ENCODE measurements at regions not wholly inside any gene's neighbourhood (a gene's known extent, or its start where the extent isn't known, plus 50 kb on each side); places are given as distances from the start of the nearest gene placed in this dataset.

GRCh38 chr12:17411662-17412061 is 678.3 kb downstream of the RERGL start:
- no peak for TF ChIP-seq POLR2AphosphoS5 (IDR thresholded peaks at IDR 0.05; ENCODE audit: low read depth, low read length)
- TF ChIP-seq POLR2A (IDR thresholded peaks at IDR 0.05; ENCODE audit: low read depth, low read length) = no peak
- TF ChIP-seq TAF1 (IDR thresholded peaks at IDR 0.05; ENCODE audit: borderline replicate concordance, low read depth, low read length) = no peak
- DNase-seq (ENCODE audit: insufficient read length) = no peak
- no peak for FAIRE-seq

GRCh38 chr12:17388679-17389078 is 701.3 kb downstream of the RERGL start:
- TF ChIP-seq POLR2A (IDR thresholded peaks at IDR 0.05; ENCODE audit: low read depth, low read length) (no peak), POLR2AphosphoS5 (IDR thresholded peaks at IDR 0.05; ENCODE audit: low read depth, low read length) (no peak), TAF1 (IDR thresholded peaks at IDR 0.05; ENCODE audit: borderline replicate concordance, low read depth, low read length) (no peak)
- FAIRE-seq = no peak
- DNase-seq (ENCODE audit: insufficient read length) = no peak

- no peak for TF ChIP-seq POLR2A (IDR thresholded peaks at IDR 0.05; ENCODE audit: low read depth, low read length)
- no peak for TF ChIP-seq POLR2AphosphoS5 (IDR thresholded peaks at IDR 0.05; ENCODE audit: low read depth, low read length)
- no peak for TF ChIP-seq TAF1 (IDR thresholded peaks at IDR 0.05; ENCODE audit: borderline replicate concordance, low read depth, low read length)
- no peak for DNase-seq (ENCODE audit: insufficient read length)
- FAIRE-seq = no peak
Measured at GRCh38 chr12:17383321-17383720, 706.7 kb downstream of the RERGL start.

- TF ChIP-seq POLR2AphosphoS5 (IDR thresholded peaks at IDR 0.05; ENCODE audit: low read depth, low read length) = no peak
- no peak for TF ChIP-seq TAF1 (IDR thresholded peaks at IDR 0.05; ENCODE audit: borderline replicate concordance, low read depth, low read length)
- TF ChIP-seq POLR2A (IDR thresholded peaks at IDR 0.05; ENCODE audit: low read depth, low read length) = no peak
- FAIRE-seq (no peak), DNase-seq (ENCODE audit: insufficient read length) (no peak)
Measured at GRCh38 chr12:17381211-17381610, 708.8 kb downstream of the RERGL start.

GRCh38 chr12:17372508-17372907 is 717.5 kb downstream of the RERGL start:
- TF ChIP-seq POLR2A (IDR thresholded peaks at IDR 0.05; ENCODE audit: low read depth, low read length) (no peak), TAF1 (IDR thresholded peaks at IDR 0.05; ENCODE audit: borderline replicate concordance, low read depth, low read length) (no peak), POLR2AphosphoS5 (IDR thresholded peaks at IDR 0.05; ENCODE audit: low read depth, low read length) (no peak)
- no peak for FAIRE-seq
- DNase-seq (ENCODE audit: insufficient read length) = no peak

- no peak for TF ChIP-seq TAF1 (IDR thresholded peaks at IDR 0.05; ENCODE audit: borderline replicate concordance, low read depth, low read length)
- no peak for TF ChIP-seq POLR2A (IDR thresholded peaks at IDR 0.05; ENCODE audit: low read depth, low read length)
- TF ChIP-seq POLR2AphosphoS5 (IDR thresholded peaks at IDR 0.05; ENCODE audit: low read depth, low read length) = no peak
- FAIRE-seq = no peak
Measured at GRCh38 chr12:17371491-17372215, 718.3 kb downstream of the RERGL start.

GRCh38 chr12:17370621-17371020 is 719.4 kb downstream of the RERGL start:
- no peak for DNase-seq (ENCODE audit: insufficient read length)
- no peak for FAIRE-seq
- TF ChIP-seq POLR2A (IDR thresholded peaks at IDR 0.05; ENCODE audit: low read depth, low read length) = no peak
- TF ChIP-seq TAF1 (IDR thresholded peaks at IDR 0.05; ENCODE audit: borderline replicate concordance, low read depth, low read length) = no peak

More at GRCh38 chr12:17371491-17372215, 718.3 kb downstream of the RERGL start:
- no peak for DNase-seq (ENCODE audit: insufficient read length)

GRCh38 chr12:17369556-17369955 is 720.4 kb downstream of the RERGL start:
- DNase-seq (ENCODE audit: insufficient read length) (no peak), FAIRE-seq (no peak)
- no peak for TF ChIP-seq TAF1 (IDR thresholded peaks at IDR 0.05; ENCODE audit: borderline replicate concordance, low read depth, low read length)
- no peak for TF ChIP-seq POLR2AphosphoS5 (IDR thresholded peaks at IDR 0.05; ENCODE audit: low read depth, low read length)
- no peak for TF ChIP-seq POLR2A (IDR thresholded peaks at IDR 0.05; ENCODE audit: low read depth, low read length)

- TF ChIP-seq POLR2AphosphoS5 (IDR thresholded peaks at IDR 0.05; ENCODE audit: low read depth, low read length) = no peak
- FAIRE-seq (no peak), DNase-seq (ENCODE audit: insufficient read length) (no peak)
Measured at GRCh38 chr12:17361224-17361623, 728.8 kb downstream of the RERGL start.

GRCh38 chr12:17358835-17359234 is 731.2 kb downstream of the RERGL start:
- DNase-seq (ENCODE audit: insufficient read length) (no peak), FAIRE-seq (no peak)
- TF ChIP-seq POLR2AphosphoS5 (IDR thresholded peaks at IDR 0.05; ENCODE audit: low read depth, low read length) = no peak
- no peak for TF ChIP-seq POLR2A (IDR thresholded peaks at IDR 0.05; ENCODE audit: low read depth, low read length)
- TF ChIP-seq TAF1 (IDR thresholded peaks at IDR 0.05; ENCODE audit: borderline replicate concordance, low read depth, low read length) = no peak

- FAIRE-seq (no peak), DNase-seq (ENCODE audit: insufficient read length) (no peak)
- TF ChIP-seq POLR2AphosphoS5 (IDR thresholded peaks at IDR 0.05; ENCODE audit: low read depth, low read length) = no peak
- no peak for TF ChIP-seq POLR2A (IDR thresholded peaks at IDR 0.05; ENCODE audit: low read depth, low read length)
- no peak for TF ChIP-seq TAF1 (IDR thresholded peaks at IDR 0.05; ENCODE audit: borderline replicate concordance, low read depth, low read length)
Measured at GRCh38 chr12:17357396-17357795, 732.6 kb downstream of the RERGL start.

- FAIRE-seq (no peak), DNase-seq (ENCODE audit: insufficient read length) (no peak)
- TF ChIP-seq TAF1 (IDR thresholded peaks at IDR 0.05; ENCODE audit: borderline replicate concordance, low read depth, low read length) (no peak), POLR2AphosphoS5 (IDR thresholded peaks at IDR 0.05; ENCODE audit: low read depth, low read length) (no peak), POLR2A (IDR thresholded peaks at IDR 0.05; ENCODE audit: low read depth, low read length) (no peak)
Measured at GRCh38 chr12:17352164-17352563, 737.8 kb downstream of the RERGL start.

All from GM12892 (cell line).